Fibroblast of peridontal ligament (primary cell): ENCODE measurements at regions not wholly inside any gene's neighbourhood (a gene's known extent, or its start where the extent isn't known, plus 50 kb on each side); places are given as distances from the start of the nearest gene placed in this dataset.

Source experiments
- DNase-seq: peaks from one replicate; pipeline ENCODE4 v3.0.0-alpha.2; 2010; ENCODE audit errors: extremely low read depth

DNA sequence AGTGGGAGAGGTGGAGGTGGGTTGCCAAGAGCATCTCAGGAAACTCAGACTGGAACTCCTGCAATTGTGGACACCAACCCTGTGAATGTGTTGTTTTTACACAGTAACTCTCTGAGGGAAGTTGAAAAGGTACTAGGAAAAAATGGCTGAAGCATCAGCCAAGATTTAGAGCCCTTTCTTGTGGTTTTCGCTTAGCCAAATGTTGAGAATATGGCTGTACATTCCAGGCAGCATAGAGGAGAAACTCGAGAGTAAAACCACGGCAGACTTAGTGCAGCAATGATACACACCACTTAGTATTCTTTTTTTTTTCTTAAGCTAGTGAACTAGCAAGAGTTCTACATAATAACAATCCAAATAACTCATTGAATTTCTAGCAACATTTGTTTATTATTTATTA is 309.7 kb upstream of the MTNR1B start:
- no peak for DNase-seq

- no peak for DNase-seq
Observed at GRCh38 chr11:92662601-92663360, 306.7 kb upstream of the MTNR1B start.

DNA sequence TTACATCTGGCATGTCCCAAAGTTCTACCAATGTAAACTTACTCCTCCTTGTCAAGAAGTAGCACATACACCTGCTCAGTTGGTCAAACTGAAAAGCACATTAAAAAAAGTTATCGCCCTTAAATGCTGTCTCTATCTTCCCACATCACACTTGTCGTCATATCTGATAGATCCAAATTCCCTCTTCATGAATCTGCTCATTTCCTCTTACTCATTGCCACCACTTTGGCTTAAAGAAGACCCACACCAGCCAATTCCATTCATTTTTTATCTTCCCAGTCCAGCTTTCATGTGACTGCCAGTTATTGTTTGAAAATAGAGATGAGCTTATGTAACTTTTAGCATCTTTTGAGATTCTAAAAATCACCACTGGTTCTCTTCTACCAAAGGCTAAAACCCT is 305.9 kb upstream of the MTNR1B start:
- no peak for DNase-seq

DNA sequence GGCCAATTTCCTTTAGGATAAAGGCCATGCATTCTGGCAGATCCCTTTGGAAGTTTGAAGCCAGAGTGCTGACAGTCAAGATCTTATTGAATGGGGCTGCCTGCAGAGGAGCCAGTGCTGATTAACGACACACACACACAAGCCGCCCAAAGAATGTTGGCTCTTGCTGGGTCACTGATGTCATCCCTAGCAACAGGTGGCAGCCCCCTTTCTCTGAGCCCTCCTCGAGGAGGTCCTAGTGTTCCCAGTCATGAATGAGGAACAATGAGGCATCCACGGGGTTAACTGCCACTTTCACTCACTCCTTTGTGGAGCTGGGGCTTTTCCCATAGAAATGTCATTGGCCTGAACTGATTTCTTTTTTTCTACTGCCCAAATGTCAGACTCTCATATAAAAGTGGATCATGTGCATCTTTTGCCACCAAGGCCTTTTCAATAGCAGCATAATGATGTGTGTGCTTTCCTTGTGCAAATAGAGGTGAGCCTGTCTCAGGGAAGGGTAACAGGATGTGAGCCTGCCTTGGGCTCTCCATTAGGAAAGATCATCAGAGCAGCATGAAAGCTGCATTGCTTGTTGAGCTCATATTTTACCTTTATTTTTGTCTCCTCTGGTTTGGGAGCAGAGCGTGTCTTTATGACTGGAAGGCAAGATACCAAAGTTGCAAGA is 301.8 kb upstream of the MTNR1B start:
- no peak for DNase-seq

DNA sequence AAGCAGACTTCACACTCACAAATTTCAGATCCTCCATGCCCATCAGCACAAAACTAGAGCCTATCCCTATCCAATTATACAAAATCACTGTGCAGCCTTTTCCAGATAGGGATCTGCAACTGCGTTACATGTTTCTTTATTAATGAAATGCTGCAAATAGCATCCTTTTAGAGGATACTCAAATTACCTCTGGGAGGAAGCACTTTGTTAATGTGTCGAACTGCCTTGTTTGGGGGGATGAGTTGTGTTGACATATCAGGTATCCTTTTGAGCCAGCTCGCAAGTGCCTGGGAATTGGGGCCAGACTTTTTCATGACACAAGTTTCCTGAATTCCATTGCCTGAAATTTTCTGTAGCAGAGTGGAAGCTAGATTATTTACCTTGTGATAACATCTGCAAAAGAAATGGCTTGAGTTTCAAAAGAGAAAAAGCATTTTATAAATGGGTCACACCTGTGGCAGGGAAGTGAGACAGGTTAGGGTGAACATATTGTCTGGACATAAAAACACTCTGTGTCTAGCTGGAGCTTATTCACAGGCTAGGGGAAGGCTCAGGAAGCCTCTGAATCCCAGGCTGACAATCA is 299.1 kb upstream of the MTNR1B start:
- no peak for DNase-seq

DNA sequence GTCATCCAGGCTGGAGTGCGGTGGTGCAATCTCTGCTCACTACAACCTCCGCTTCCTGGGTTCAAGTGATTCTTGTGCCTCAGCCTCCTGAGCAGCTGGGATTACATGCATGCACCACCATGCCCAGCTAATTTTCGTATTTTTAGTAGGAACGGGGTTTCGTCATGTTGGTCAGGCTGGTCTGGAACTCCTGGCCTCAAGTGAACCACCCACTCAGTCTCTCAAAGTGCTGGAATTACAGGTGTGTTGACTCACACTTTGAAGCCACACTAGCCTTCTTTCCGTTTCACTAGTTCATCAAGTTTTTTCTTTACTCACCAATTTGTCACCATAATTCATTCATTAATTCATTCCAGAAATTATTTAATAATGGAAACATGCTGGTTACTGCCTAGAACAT is 298.4 kb upstream of the MTNR1B start:
- no peak for DNase-seq

- DNase-seq = no peak
Observed at GRCh38 chr11:92675303-92675702, 294.1 kb upstream of the MTNR1B start.

- no peak for DNase-seq
Observed at GRCh38 chr11:92675810-92676209, 293.6 kb upstream of the MTNR1B start.

- DNase-seq = no peak
Observed at GRCh38 chr11:92678008-92678611, 291.3 kb upstream of the MTNR1B start.

- DNase-seq = no peak
Observed at GRCh38 chr11:92681586-92681985, 287.9 kb upstream of the MTNR1B start.

DNA sequence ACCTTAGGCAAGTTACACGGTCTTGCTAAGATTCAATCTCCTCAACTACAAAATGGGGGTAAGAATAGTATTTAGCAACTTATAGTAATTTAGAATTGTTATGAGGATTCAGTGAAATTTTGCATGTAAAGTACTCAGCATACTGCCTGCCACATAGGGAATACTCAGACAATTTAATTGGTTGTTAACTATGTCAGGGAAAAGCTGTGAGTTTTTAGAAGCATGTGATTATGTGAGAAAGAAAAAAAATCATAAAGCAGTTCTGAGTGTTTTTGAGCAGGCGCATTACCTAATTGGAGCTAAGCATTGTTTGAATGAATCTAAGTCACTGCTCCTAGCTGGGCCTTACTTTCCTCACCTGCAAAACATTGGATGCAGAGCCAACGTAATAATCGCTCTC is 287.3 kb upstream of the MTNR1B start:
- DNase-seq = no peak

DNA sequence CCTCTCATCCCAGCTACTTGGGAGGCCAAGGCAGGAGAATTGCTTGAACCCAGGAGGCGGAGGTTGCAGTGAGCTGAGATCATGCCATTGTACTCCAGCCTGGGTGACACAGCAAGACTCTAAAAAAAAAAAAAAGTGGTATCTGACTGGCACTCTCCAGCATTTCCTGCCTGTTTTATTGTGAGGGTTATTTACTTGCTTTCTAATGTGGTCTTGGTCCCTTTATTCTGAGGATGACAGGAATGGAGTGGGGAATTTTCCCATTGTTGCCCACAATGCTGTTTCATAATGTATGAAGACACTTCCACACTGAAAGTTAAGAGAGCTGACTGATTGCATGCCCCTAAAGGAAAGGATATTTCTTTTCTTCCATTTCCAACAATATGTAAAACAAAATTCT is 286.5 kb upstream of the MTNR1B start:
- no peak for DNase-seq

DNA sequence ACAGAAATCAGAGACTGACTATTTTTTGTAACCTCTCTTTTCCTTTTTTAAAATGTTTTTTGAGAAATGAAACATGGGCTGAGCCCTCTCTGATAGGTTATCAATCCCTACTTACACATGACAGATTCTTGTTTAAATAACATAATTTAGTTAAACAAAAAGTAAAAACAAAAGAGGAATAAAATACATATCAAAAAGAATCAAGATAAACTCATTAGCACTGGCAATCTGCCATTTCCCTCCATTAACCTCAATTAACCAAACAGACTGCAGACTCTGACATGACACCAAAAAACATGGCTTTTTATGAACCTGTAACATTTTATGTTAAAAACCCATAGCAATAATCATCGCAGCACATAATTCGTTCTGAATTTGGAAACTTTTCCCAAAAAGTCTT is 284.4 kb upstream of the MTNR1B start:
- no peak for DNase-seq

DNA sequence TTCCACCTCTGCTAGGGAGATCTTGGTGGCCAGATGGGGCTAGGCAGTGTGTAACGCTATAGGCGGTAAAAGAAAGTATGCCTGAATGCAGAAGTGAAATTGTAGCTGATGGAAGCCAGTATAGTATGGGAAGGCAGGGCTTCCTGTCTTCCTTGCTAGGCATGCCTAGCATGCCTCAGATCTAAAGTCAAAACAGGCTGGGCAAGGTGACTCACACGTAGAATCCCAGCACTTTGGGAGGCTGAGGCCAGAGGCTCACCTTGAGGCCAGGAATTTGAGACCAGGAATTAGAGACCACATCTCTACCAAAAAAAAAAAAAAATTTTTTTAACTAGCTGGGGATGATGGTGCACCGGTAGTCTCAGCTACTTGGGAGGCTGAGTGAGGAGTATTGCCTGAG is 281.7 kb upstream of the MTNR1B start:
- DNase-seq = no peak

- DNase-seq = no peak
Observed at GRCh38 chr11:92688416-92688815, 281.0 kb upstream of the MTNR1B start.

DNA sequence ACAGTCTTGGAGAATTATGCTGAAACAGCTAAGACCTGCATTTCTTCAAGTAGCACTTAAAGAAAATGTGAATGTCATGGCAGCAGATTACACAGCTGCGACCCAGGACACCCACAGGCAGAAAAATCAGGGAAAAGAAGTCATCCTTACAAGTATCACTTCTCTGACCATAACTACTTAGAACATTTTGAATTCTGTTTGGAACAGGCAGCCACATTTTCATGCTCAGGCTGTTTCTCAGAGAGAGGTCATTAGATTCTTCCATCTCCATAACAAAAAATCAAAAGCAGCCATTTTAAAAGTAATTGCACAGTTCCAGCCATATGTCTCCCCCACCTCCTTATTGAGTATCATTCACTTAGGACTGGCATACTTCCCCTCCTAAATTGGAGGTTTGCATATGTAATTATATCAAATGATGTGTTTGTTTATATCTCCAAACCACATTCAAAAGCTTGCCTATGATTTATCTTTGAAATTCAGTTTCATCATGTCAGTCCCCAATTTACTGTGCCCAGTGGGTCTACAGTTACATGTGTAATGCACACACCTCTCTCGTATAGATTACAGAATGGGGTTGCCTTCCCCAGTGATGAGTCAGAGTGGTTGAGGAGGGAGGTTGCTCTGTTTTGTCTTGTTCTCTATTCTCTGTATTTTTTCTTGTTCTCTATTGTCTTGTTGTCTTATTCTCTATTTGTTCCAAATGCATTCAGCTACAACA is 276.5 kb upstream of the MTNR1B start:
- peak; percentile 9 for DNase-seq

GRCh38 chr11:92696076-92696475 is 273.4 kb upstream of the MTNR1B start:
- DNase-seq = no peak

DNA sequence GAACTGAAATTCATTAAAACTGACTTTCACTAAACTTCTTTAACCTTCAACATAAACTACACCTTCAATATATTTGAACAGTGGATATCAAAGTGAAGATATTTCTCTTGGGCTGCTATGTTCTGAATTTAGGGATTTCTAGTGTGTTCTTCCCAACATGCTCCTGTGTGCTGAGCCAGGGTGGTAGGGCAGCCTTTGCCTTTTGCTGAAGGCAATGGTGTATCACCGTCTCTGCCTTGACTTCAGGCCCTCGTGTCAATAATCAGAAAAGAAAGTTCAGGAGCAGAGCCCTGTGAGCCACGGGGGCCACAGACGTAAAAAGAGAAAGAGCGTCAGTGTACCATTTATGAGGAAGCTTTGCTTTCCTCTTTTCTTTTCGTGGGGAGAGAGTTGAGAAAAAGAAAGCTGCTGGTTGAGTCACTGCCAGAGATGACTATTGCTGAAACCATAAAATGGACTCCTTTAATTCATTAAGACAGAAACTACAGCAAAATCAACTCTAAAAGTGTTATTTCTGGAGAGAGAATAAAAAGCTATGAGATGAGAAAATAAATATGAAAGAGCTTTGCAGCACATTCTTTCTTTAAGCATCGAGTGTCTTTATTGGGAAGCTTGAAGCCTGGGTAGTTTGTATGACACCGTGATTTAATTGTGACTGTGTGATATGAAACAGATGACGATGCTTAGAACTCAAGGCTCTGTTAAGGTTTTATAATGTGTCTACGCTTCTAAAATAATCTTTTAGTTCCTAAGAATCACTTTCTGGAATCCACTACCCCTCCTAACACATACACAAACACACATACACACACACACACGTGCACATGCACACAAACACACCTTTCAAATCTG is 271.8 kb upstream of the MTNR1B start:
- no peak for DNase-seq

- DNase-seq = no peak
Observed at GRCh38 chr11:92698742-92699141, 270.7 kb upstream of the MTNR1B start.

DNA sequence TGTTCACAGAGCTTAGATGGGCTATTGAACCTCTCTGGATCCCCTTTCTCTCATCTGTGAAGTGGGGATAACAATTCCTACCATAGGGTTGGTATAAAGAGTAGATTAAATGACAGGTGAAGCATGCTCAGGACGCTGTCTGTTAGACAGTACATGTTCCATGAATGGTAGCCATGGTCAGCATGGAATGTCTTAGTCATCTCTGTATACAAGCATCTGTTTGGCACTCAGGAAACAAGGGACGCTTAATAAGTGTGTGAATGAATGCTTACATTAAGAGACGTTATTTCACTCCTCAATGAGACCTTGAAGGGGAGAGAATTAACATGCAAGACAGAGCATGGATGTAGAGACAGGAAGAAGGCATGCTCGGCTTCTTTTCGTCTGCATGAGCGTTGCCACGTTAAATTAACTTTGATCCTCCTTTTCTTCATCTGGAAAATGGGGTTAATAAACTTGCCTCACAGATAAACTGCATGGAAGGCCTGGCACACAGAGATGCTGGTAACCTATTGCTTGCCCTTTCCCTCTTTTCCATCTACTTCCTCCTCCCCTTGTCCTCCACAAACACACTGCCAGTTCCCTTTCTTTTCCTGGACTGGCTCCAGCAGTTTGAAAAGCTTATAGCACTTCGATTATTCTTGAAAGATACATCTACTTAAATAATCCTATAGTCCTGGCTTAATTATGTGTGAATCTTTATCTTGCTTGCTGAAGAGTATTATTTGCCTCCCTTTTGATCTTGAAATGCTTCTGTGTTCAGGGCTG is 267.2 kb upstream of the MTNR1B start:
- no peak for DNase-seq
